ENCODE measurements at regions not wholly inside any gene's neighbourhood (a gene's known extent, or its start where the extent isn't known, plus 50 kb on each side); places are given as distances from the start of the nearest gene placed in this dataset.

DNA sequence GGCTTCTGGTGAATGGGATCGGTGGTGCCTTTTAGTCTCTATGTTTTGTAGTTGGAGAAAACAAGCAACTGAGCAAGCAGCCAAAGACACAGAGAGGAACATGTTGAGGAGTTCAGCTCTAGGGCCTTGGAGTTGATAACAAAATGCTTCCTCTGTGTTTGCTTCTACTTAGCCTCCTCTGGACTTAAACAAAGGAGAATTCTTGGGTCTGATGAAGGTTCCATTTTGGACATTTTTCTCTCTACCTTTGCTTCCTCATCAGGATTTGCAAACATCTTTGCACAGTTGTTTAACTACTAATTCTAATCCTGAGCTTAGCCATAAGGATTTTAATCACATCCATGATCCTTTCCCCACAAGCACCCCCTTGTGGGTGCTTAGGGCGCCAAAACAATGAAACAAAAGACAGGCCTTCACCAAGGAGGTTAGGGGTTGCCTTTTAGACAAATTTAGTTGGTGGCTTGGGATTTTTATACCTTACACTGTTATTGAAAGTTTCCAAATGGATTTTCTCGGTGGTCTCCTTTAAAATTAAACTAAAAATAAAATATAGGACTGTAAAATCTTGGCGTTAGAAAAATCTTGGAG lies 148.5 kb upstream of the SATB2 start:
- 82% methylated on average over 4 of the region's 4 CpGs for WGBS
- no peaks in the 10 kb centered on the region for H3K36me3 ChIP-seq (ENCODE audit: control insufficient read depth in 2 of 2, insufficient read depth in 2 of 2, low read length in 1 of 2)
- no peaks in the 10 kb centered on the region for H3K9me3 ChIP-seq (ENCODE audit: control insufficient read depth in 2 of 2, insufficient read depth in 1 of 2, low read length in 1 of 2)
- no peak overlapping the region for H3K4me3 ChIP-seq (ENCODE audit: low read length in 2 of 2)
- H3K27me3 ChIP-seq (ENCODE audit: control insufficient read depth in 2 of 2, insufficient read depth in 1 of 2, low read length in 1 of 2): peaks cover 0 to 11% of the 10 kb centered on the region in 2 donors
- no peak overlapping the region for H3K27ac ChIP-seq (ENCODE audit: low read depth in 1 of 2, low read length in 1 of 2)
- no peak for DNase-seq (ENCODE audit: low read depth in 6 of 9, low spot score in 9 of 9)
- peaks cover 0 to 3% of the 10 kb centered on the region in 2 donors for H3K4me1 ChIP-seq (ENCODE audit: control insufficient read depth in 2 of 2, insufficient read depth in 2 of 2, low read length in 2 of 2)

DNA sequence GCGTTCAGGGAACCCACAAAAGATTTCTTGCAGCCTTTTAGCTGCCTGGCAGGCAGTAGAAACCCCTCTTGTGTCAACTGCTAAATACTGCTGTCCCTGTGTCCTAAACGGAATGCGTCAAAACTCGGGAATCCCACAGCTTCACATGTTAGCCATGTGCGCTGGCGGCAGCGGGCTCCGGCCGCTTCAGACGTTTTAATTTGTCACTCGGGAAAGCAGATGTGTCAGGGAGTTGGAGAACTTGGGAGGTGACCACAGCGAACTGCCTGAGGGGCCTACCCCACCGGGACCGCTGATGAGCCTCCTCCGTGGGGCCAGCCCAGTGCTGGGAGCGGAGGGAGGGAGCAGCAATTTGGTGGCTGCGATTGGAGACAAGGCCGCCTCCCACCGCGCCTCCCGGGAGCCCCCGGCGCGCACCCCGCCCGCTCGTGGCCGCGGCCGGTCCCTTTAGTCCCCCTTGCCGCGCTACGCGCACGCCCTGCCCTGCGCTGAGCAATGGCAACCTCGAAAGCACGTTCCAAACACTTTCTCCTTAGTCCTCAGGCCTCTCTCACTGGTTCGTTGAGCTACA lies 146.1 kb upstream of the SATB2 start:
- Histone ChIP-seq H3K4me1 (ENCODE audit: control insufficient read depth in 2 of 2, insufficient read depth in 2 of 2, low read length in 2 of 2) (peaks cover 0 to 3% of the 10 kb centered on the region in 2 donors), H3K27me3 (ENCODE audit: control insufficient read depth in 2 of 2, insufficient read depth in 1 of 2, low read length in 1 of 2) (peaks cover 0 to 11% of the 10 kb centered on the region in 2 donors), H3K36me3 (ENCODE audit: control insufficient read depth in 2 of 2, insufficient read depth in 2 of 2, low read length in 1 of 2) (no peaks in the 10 kb centered on the region), H3K27ac (ENCODE audit: low read depth in 1 of 2, low read length in 1 of 2) (no peak overlapping the region), H3K9me3 (ENCODE audit: control insufficient read depth in 2 of 2, insufficient read depth in 1 of 2, low read length in 1 of 2) (no peaks in the 10 kb centered on the region), H3K4me3 (ENCODE audit: low read length in 2 of 2) (no peak overlapping the region)
- no peak for DNase-seq (ENCODE audit: low read depth in 6 of 9, low spot score in 9 of 9)
- WGBS: 86% methylated on average over 39 of the region's 39 CpGs

DNA sequence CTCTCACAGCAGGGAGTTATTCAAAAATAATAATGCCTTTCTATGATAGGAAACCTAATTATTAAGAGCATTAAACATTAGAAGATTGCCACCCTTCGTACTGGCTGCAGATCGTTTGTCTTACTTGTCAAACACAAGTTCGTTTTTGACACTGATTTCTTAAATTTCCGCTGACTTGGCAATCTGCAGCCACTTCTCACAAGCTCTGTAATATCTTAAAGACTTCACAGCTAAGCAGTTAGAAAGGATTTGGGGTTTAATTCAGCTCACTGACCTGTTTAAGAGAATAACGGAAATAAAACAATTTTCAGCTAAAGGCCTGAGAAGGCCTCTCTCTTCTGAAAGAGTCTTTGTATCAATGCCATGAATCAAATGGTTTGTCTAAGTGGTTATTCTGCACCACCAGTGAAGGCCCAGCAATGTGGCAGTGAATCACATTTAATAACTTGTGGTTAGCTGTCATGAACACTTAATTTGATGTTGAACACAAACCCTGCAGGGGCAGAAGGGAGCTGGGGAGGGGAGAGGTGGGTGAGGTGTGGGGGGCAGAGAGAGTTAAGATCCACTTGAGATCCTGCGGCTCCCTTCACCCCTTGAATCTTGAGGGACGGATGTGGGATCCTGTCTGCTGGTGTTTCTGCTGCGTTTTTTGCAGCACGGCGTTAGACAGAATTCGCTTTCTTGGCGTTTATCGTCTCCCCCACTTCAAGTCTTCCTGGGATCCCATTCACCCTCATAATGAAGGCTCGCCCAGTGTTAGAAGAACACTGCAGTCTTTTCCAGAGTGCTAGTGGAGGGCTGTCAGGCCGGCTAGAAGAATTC lies 145.4 kb upstream of the SATB2 start:
- Histone ChIP-seq H3K9me3 (ENCODE audit: control insufficient read depth in 2 of 2, insufficient read depth in 1 of 2, low read length in 1 of 2) (no peaks in the 10 kb centered on the region), H3K27me3 (ENCODE audit: control insufficient read depth in 2 of 2, insufficient read depth in 1 of 2, low read length in 1 of 2) (peaks cover 0 to 11% of the 10 kb centered on the region in 2 donors), H3K4me3 (ENCODE audit: low read length in 2 of 2) (no peak overlapping the region), H3K4me1 (ENCODE audit: control insufficient read depth in 2 of 2, insufficient read depth in 2 of 2, low read length in 2 of 2) (peaks cover 0 to 3% of the 10 kb centered on the region in 2 donors), H3K36me3 (ENCODE audit: control insufficient read depth in 2 of 2, insufficient read depth in 2 of 2, low read length in 1 of 2) (no peaks in the 10 kb centered on the region), H3K27ac (ENCODE audit: low read depth in 1 of 2, low read length in 1 of 2) (no peak overlapping the region)
- WGBS: 92% methylated on average over 15 of the region's 15 CpGs
- no peak for DNase-seq (ENCODE audit: low read depth in 6 of 9, low spot score in 9 of 9)

- Histone ChIP-seq H3K27me3 (ENCODE audit: control insufficient read depth in 2 of 2, insufficient read depth in 1 of 2, low read length in 1 of 2) (peaks cover 0 to 11% of the 10 kb centered on the region in 2 donors), H3K9me3 (ENCODE audit: control insufficient read depth in 2 of 2, insufficient read depth in 1 of 2, low read length in 1 of 2) (no peaks in the 10 kb centered on the region), H3K4me1 (ENCODE audit: control insufficient read depth in 2 of 2, insufficient read depth in 2 of 2, low read length in 2 of 2) (peaks cover 0 to 3% of the 10 kb centered on the region in 2 donors), H3K36me3 (ENCODE audit: control insufficient read depth in 2 of 2, insufficient read depth in 2 of 2, low read length in 1 of 2) (no peaks in the 10 kb centered on the region), H3K4me3 (ENCODE audit: low read length in 2 of 2) (no peak overlapping the region), H3K27ac (ENCODE audit: low read depth in 1 of 2, low read length in 1 of 2) (no peak overlapping the region)
- 92% methylated on average over 6 of the region's 6 CpGs for WGBS
- no peak for DNase-seq (ENCODE audit: low read depth in 6 of 9, low spot score in 9 of 9)
Observed at GRCh38 chr2:199602271-199602895, 144.6 kb upstream of the SATB2 start.

- Histone ChIP-seq H3K4me1 (ENCODE audit: control insufficient read depth in 2 of 2, insufficient read depth in 2 of 2, low read length in 2 of 2) (no peaks in the 10 kb centered on the region), H3K9me3 (ENCODE audit: control insufficient read depth in 2 of 2, insufficient read depth in 1 of 2, low read length in 1 of 2) (no peaks in the 10 kb centered on the region), H3K27ac (ENCODE audit: low read depth in 1 of 2, low read length in 1 of 2) (no peak overlapping the region), H3K36me3 (ENCODE audit: control insufficient read depth in 2 of 2, insufficient read depth in 2 of 2, low read length in 1 of 2) (no peaks in the 10 kb centered on the region), H3K4me3 (ENCODE audit: low read length in 2 of 2) (no peak overlapping the region), H3K27me3 (ENCODE audit: control insufficient read depth in 2 of 2, insufficient read depth in 1 of 2, low read length in 1 of 2) (no peaks in the 10 kb centered on the region)
- 90% methylated on average over 1 of the region's 1 CpG for WGBS
- peak in 3 of 9 donors; percentile 3 to 36 (median 17) for DNase-seq (ENCODE audit: low read depth in 6 of 9, low spot score in 9 of 9)
Observed at GRCh38 chr2:199596549-199596948, 138.8 kb upstream of the SATB2 start.

DNA sequence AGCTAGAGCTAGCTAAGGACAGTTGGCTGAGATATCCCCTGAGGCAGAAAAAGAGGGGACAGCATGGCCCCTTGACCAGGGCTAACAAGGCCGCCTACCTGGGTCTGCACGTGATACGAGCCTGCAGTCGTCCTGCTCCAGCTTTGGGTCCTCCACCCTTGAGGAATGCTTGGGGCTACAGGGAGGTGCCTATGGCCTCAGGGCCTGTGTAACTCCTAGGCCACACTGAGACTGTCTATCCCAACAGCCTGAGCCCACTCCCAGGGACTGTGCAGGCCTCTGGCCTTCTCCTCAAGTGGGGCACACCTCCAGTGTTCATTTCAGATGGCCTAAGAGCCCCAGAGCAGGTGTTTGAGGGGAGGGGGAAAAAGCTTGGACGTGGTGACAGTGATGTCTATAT lies 136.7 kb upstream of the SATB2 start:
- H3K9me3 ChIP-seq (ENCODE audit: control insufficient read depth in 2 of 2, insufficient read depth in 1 of 2, low read length in 1 of 2): no peaks in the 10 kb centered on the region
- WGBS: 88% methylated on average over 5 of the region's 5 CpGs
- H3K27ac ChIP-seq (ENCODE audit: low read depth in 1 of 2, low read length in 1 of 2): no peak overlapping the region
- DNase-seq (ENCODE audit: low read depth in 6 of 9, low spot score in 9 of 9): no peak
- H3K27me3 ChIP-seq (ENCODE audit: control insufficient read depth in 2 of 2, insufficient read depth in 1 of 2, low read length in 1 of 2): no peaks in the 10 kb centered on the region
- H3K36me3 ChIP-seq (ENCODE audit: control insufficient read depth in 2 of 2, insufficient read depth in 2 of 2, low read length in 1 of 2): no peaks in the 10 kb centered on the region
- H3K4me1 ChIP-seq (ENCODE audit: control insufficient read depth in 2 of 2, insufficient read depth in 2 of 2, low read length in 2 of 2): no peaks in the 10 kb centered on the region
- no peak overlapping the region for H3K4me3 ChIP-seq (ENCODE audit: low read length in 2 of 2)

DNA sequence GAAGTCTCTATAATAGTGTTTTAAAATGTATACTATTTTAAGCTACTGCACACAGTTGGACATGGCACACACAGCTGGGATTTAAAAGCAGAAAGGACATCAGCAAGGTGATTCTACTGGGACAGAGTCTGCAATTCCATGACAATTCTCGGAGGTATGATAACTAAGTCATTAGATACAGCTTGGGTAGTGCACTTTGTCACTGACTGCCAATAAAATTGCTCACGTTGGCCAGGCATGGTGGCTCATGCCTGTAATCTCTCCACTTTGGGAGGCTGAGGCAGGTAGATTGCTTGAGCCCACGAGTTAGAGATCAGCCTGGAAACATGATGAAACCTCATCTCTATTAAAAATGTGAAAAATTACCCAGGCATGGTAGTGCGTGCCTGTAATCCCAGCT lies 134.1 kb upstream of the SATB2 start:
- H3K27me3 ChIP-seq (ENCODE audit: control insufficient read depth in 2 of 2, insufficient read depth in 1 of 2, low read length in 1 of 2): no peaks in the 10 kb centered on the region
- H3K4me3 ChIP-seq (ENCODE audit: low read length in 2 of 2): no peak overlapping the region
- no peaks in the 10 kb centered on the region for H3K9me3 ChIP-seq (ENCODE audit: control insufficient read depth in 2 of 2, insufficient read depth in 1 of 2, low read length in 1 of 2)
- DNase-seq (ENCODE audit: low read depth in 6 of 9, low spot score in 9 of 9): no peak
- no peak overlapping the region for H3K27ac ChIP-seq (ENCODE audit: low read depth in 1 of 2, low read length in 1 of 2)
- WGBS: 89% methylated on average over 4 of the region's 4 CpGs
- H3K4me1 ChIP-seq (ENCODE audit: control insufficient read depth in 2 of 2, insufficient read depth in 2 of 2, low read length in 2 of 2): no peaks in the 10 kb centered on the region
- H3K36me3 ChIP-seq (ENCODE audit: control insufficient read depth in 2 of 2, insufficient read depth in 2 of 2, low read length in 1 of 2): no peaks in the 10 kb centered on the region

DNA sequence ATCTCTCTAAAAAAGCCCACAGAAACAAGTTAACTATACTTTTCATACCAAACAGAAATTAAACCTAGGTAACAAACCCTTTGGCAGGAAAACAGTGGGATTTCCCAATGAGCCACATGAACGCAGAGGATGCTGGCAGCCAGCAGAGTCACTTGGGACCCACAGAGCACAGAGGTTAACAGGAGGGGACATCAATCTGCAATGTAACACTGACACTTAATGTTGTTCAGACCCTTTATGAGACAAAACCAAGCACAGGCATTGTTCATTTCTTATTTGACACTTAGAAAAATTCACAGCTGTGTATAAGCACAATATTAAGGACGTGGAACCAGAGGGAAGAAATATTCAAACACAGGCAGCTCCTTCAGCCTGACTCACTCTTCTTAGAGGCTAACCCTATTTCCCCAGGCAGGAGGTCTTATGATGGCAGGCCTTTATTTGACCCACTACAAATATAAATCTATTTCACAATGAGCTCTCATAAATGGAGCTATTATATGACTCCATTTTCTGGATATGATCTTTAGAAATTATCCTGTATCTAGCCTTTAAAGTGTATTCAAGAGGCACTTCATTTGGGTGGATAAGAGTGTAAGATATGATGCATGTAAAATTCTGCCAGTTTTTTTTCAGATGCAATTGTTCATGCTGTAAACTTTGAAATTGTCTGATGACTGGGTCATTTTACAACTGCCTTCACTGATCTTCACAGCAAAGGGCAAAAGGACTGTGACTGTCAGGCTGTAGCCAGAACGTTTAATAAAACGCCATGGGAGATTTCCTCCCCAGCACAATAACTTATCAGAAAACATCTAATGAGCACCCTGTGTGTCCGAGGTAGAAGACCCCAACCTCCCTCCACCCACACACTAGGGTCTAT lies 132.8 kb upstream of the SATB2 start:
- 91% methylated on average over 5 of the region's 5 CpGs for WGBS
- no peaks in the 10 kb centered on the region for H3K9me3 ChIP-seq (ENCODE audit: control insufficient read depth in 2 of 2, insufficient read depth in 1 of 2, low read length in 1 of 2)
- no peak for DNase-seq (ENCODE audit: low read depth in 6 of 9, low spot score in 9 of 9)
- no peaks in the 10 kb centered on the region for H3K4me1 ChIP-seq (ENCODE audit: control insufficient read depth in 2 of 2, insufficient read depth in 2 of 2, low read length in 2 of 2)
- no peak overlapping the region for H3K4me3 ChIP-seq (ENCODE audit: low read length in 2 of 2)
- no peaks in the 10 kb centered on the region for H3K27me3 ChIP-seq (ENCODE audit: control insufficient read depth in 2 of 2, insufficient read depth in 1 of 2, low read length in 1 of 2)
- H3K27ac ChIP-seq (ENCODE audit: low read depth in 1 of 2, low read length in 1 of 2): no peak overlapping the region
- no peaks in the 10 kb centered on the region for H3K36me3 ChIP-seq (ENCODE audit: control insufficient read depth in 2 of 2, insufficient read depth in 2 of 2, low read length in 1 of 2)

All from thymus (tissue), 11 donors.